DMS 273 (cell line): ENCODE measurements at regions not wholly inside any gene's neighbourhood (a gene's known extent, or its start where the extent isn't known, plus 50 kb on each side); places are given as distances from the start of the nearest gene placed in this dataset.

Source experiments
- DNase-seq: peaks from one replicate; lab custom pipeline; 2025; ENCODE audit not compliant: unreplicated experiment; lab: John Stamatoyannopoulos, UW

DNA sequence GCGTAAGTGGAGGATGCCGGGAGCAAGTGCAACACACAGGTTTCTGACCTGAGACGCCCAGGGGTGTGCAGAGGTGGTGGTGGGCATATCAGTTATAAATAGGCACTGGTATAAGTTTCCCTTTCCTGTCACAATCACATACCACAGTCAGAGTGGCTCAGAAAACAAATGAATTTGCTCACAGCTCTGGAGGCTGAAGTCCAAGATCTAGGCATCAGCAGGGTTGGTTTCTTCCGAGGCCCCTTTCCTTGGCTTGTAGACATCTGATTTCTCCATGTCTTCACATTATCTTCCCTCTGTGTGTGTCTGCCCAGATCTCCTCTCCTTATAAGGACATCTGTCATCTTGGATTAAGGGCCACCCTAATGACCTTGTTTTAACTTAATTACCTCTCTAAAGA is 250.5 kb upstream of the TNRC6C start:
- no peak for DNase-seq

DNA sequence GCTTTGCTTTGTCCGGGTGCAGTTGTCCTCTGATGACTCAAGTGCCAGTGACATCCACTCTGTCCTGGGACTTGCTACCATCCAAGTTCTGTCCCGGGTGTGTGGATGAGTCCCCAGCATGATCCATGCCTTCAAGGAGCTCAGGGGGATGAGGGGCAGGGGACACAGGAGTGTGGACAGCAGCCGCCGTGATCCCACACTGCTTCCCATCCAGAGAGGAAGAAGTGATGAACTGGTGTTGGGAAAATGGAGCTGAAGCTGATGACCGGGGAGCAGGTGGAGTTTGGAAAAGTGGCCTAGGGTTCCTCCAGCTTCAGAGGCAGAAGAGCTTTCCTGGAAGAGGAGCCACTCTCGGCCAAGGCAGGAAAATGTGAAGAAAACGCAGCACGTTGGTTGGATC is 249.6 kb upstream of the TNRC6C start:
- no peak for DNase-seq

DNA sequence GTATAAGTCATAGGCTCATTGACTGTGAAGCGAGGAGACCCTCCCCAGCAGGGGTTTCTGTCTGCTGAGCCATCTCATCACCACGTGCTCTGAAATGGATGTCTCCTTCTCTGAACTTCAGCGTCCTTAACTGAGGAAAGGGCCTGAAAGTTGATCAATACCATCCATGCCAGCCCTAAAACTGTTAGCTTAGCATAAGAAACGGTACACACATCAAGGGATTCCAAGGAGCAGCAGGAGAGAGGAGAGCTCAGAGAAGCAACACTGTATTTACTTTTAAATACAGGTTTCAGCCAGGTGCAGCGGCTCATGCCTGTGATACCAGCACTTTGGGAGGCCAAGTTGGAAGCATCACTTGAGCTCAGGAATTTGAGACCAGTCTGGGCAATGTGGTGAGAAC is 248.9 kb upstream of the TNRC6C start:
- DNase-seq, result no peak

- DNase-seq, result no peak
These were observed 245.9 kb upstream of the TNRC6C start for GRCh38 chr17:77712578-77712977.

DNA sequence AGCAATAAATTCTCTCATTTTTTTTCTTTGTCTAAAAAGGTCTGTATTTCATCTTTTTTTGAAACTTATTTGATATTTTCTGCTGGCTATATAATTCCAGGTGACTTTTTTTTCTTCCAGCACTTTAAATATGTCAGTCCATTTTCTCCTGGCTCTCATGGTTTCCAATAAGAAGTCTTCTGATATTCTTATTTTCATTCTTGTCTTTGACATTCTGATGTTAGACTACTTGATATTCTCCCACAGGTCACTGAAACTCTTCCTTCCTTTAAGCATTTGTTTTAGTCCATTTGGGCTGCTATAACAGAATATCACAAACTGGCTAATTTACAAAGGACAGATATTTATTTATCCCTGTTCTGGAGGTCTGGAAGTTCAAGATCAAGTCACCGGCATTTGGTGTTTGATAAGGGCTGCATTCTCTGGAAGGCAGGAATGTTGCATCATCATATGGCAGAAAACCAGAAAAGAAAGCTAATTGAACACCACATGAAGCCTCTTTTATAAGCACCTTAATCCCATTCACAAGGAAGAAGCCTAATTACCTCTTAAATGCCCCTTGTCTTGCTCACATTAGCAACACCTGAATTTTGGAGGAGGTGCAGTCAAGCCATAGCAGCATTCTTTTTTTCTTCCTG is 242.1 kb upstream of the TNRC6C start:
- no peak for DNase-seq

GRCh38 chr17:77717941-77718668 is 240.4 kb upstream of the TNRC6C start:
- no peak for DNase-seq

- DNase-seq, result no peak
These were observed 239.9 kb upstream of the TNRC6C start for GRCh38 chr17:77718669-77718961.

DNA sequence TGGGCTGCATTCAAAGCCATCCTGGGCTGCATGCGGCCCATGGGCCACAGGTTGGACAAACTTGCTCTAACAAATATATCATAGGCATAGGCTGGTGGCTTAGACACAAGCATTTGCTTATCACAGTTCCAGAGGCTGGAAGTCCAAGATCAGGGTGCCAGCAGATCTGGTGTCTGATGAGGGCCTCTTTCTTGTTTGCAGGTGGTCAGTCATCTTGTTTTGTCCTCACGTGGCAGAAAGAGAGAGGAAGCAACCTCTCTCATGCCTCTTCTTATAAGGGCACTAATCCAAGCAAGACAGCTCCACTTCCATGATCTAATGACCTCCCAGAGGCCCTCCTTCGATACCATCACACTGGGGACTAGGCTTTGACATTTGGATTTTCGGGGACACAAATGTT is 238.7 kb upstream of the TNRC6C start:
- DNase-seq, result no peak

- DNase-seq, result no peak
These were observed 237.3 kb upstream of the TNRC6C start for GRCh38 chr17:77720946-77721845.

GRCh38 chr17:77721846-77722160 is 236.7 kb upstream of the TNRC6C start:
- DNase-seq, result no peak

GRCh38 chr17:77722366-77722765 is 236.1 kb upstream of the TNRC6C start:
- no peak for DNase-seq

GRCh38 chr17:77723071-77723908 is 235.2 kb upstream of the TNRC6C start:
- peak; percentile 77 for DNase-seq

GRCh38 chr17:77723909-77724875 is 234.3 kb upstream of the TNRC6C start:
- DNase-seq, result no peak

- no peak for DNase-seq
These were observed 233.5 kb upstream of the TNRC6C start for GRCh38 chr17:77724876-77725615.

GRCh38 chr17:77725846-77726245 is 232.7 kb upstream of the TNRC6C start:
- DNase-seq, result no peak

DNA sequence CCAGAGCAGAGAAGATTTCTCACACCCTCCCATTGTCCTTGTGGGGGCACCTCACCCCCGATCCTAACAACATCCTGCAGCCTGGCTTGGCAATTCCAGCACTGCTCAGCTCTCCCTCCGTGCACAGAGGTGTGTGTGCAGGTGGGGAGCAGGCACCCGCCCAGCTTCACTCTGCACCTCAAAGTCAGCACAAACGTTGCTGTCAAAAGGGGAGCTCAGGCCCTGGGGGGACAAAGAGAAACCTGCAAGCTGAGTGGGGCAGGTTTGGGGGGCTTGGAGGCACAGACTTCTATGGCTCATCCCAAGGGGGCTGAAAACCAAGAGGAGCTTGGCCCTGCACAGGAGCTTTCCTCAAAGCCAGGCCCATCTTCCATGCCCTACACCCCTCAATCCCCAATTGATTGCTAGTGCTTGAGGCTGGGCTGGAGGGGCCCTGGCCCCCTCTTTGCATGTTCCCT is 231.9 kb upstream of the TNRC6C start:
- no peak for DNase-seq

DNA sequence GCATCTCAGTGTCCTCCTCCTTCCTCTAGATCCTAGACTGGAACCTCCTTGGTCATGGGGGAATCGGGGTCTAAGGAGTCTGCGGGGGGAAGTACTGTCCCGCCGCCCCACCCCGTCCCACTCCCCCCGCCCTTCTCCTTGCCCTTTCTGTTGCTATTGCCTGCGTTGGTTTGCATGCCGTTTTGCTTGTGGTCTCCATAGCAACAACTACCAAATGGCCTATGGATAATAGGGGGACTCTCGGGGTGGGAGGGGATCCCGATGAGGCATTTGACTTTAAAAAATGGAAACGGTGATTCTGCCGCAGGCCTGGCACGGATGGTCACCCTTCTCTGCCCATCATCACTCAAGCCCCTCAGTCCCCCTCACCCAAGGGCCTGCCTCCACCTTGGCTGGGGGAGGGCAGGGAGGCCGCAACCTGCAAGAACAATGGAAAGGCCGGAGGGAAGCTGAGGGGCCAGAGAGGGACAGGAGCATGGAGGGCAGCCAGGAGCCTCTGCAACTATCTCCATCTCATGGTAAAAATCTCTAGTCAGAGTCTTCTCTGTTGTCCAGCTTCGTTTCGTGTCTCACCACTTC is 231.4 kb upstream of the TNRC6C start:
- DNase-seq, result no peak

DNA sequence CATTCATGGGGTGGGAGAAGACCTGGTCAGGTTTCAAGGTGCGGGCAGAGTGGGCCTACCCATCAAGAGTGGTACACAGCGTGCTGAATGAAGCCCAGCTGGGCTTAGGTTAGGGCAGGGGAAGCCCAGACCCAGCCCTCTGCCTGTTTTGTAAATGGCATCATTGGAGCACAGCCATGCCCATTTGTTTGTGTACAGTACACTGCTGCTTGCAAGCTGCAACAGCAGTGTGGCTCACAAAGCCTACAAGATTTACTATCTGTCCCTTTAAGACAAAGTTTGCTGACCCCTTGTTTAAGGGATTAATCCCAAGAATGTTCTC is 230.1 kb upstream of the TNRC6C start:
- DNase-seq, result no peak

DNA sequence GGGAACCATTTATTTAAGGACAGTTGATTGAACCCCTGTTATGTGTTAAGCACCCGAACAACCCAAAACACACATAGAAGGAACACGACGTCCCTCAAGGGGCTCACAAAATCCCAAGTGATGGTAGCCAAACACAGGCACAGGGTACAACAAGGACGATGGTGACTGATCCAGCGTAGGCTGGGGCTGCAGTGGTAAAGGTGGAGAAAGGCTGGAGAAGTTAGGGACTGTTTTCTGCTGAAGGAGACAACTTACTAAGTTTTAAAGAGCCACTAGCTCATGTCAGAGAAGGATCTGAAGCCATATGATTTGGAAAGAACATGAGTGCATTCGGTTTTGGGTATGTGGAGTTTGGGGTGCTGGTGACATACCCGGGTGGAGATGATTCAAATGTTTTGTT is 229.6 kb upstream of the TNRC6C start:
- no peak for DNase-seq
